ENCODE measurements at regions not wholly inside any gene's neighbourhood (a gene's known extent, or its start where the extent isn't known, plus 50 kb on each side); places are given as distances from the start of the nearest gene placed in this dataset.
A peak's percentile ranks its signal among the peaks of the same experiment; 100 is the strongest.

- TF ChIP-seq ZNF407 (CRISPR knock-in tag; IDR thresholded peaks at IDR 0.05; ENCODE audit: not compliant biosample characterization) (peak; percentile 25), ATAD3A (CRISPR knock-in tag; IDR thresholded peaks at IDR 0.05) (no peak), ZFP36L1 (CRISPR knock-in tag; IDR thresholded peaks at IDR 0.05) (no peak; the same call in 1 of the 2 replicates), HDAC6 (IDR thresholded peaks at IDR 0.05; ENCODE audit: low read depth, low read length) (no peak), BRD4 (CRISPR knock-in tag; IDR thresholded peaks at IDR 0.05) (no peak), ZNF280B (CRISPR knock-in tag; IDR thresholded peaks at IDR 0.05; ENCODE audit: borderline replicate concordance) (no peak; the same call in 1 of the 2 replicates), ZNF383 (CRISPR knock-in tag; IDR thresholded peaks at IDR 0.05; ENCODE audit: borderline replicate concordance) (no peak), ZNF607 (CRISPR knock-in tag; IDR thresholded peaks at IDR 0.05; ENCODE audit: borderline replicate concordance) (no peak), PBX3 (CRISPR knock-in tag; IDR thresholded peaks at IDR 0.05; ENCODE audit: borderline replicate concordance) (no peak), ZKSCAN1 (IDR thresholded peaks at IDR 0.05; ENCODE audit: low read length) (no peak)
These were observed 58.9 kb upstream of the CIBAR2 start (continued) for GRCh38 chr16:85171004-85171758.
